Retina (tissue), 1 donor: ENCODE measurements at regions not wholly inside any gene's neighbourhood (a gene's known extent, or its start where the extent isn't known, plus 50 kb on each side); places are given as distances from the start of the nearest gene placed in this dataset.
"Not testable (repeated sequence)": the region's sequence is repeated elsewhere in the genome, so short reads cannot be mapped to it uniquely, and the experiment has no call there.

Source experiments
- DNase-seq: peaks from one replicate; pipeline ENCODE4 v3.0.0-alpha.2; 2016

DNA sequence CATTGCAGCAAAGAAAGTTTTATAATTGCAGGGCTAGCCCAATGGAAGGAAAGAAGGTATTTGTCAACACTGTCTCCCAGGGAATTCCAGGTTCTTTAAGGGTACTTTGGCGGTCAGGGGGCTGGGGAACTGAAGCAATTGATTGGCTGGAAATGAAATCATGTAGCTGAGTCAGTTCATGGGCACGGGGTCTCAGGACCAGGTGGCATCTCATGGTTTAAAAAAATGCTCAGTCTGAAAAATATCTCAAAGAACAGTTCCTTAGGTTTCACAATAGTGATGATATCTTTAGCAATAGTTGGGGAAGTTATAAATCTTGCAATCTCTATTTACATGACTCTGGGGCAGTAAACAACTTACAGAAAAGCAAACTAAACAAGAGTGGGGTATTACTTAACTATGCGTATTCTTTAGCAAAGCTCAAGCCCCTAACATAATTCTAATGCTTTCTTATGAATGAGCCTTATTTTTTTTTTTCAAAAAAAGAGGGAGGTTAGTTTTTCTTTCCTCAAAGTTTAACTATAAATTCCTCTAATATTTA lies 376.9 kb upstream of the NRG3 start:
- DNase-seq: no peak

DNA sequence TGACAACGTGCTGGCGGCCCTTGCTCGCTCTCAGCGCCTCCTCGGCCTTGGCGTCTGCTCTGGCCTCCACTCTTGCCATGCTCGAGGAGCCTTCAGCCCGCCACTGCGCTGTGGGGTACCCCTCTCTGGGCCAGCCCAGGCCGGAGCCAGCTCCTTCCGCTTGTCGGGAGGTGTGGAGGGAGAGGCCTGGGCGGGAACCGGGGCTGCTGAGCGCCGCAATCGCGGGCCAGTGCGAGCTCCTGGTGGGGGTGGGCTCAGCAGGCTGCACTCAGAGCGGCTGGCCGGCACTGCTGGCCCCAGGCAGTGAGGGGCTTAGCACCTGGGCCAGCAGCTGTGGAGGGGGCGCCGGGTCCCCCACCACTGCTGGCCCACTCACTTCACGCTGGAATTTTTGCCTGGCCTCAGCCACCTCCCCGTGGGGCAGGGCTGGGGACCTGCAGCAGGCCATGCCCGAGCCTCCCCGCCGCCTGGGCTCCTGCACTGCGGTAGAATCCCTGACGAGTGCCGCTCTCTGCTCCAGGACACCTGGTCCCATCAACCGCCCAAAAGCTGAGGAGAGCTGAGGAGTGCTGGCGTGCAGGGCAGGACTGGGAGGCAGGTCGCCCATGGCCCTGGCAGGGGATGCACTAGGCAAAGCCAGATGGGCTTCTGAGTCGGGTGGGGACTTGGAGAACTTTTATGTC lies 372.2 kb upstream of the NRG3 start:
- DNase-seq: no peak

DNA sequence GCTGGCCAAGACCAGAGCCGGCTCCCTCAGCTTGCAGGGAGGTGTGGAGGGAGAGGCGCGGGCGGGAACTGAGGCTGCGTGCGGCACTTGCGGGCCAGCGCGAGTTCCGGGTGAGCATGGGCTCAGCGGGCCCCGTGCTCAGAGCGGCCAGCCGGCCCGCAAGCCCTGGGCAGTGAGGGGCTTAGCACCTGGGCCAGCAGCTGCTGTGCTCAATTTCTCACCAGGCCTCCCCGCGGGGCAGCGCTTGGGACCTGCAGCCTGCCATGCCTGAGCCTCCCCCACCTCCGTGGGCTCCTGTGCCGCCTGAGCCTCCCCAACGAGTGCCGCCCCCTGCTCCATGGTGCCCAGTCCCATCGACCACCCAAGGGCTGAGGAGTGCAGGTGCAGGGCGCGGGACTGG lies 369.2 kb upstream of the NRG3 start:
- DNase-seq: not testable (repeated sequence)

DNA sequence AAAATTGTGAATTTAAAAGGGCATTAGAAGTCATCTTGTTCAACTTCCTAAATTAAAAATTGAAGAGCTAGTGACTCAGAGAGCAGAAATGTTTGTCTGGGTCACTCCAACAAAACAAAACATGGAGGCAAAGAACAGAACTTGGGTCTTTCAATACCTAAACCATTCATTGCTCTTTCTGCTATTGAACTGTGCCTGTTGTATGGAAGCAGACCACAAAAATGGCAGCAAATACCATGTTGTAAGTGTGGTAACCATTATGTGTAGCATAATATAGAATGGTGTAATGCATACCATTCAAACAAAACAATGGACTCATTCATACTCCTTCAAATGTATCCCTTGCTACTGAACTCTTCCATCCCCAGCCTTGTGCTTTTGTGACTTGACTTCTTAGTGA lies 360.2 kb upstream of the NRG3 start:
- no peak for DNase-seq

DNA sequence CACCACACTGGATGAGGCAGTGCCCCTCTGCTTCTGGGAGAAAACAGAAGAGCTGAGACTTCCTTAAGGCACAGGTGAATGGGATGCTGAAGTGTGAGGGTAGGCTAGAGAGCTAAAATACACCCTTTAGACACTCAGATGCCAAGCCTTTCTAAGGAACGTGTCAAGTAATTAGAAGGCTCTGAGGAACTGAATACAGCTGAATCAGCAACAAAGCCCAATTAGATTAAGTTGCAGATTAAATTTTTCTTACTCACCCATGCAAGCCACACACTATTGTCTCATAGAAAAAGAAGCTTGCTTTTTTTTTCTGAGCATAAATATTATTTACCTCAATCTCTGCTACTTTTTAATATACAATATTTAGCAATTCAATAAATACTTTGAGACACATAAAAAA lies 354.3 kb upstream of the NRG3 start:
- no peak for DNase-seq

DNA sequence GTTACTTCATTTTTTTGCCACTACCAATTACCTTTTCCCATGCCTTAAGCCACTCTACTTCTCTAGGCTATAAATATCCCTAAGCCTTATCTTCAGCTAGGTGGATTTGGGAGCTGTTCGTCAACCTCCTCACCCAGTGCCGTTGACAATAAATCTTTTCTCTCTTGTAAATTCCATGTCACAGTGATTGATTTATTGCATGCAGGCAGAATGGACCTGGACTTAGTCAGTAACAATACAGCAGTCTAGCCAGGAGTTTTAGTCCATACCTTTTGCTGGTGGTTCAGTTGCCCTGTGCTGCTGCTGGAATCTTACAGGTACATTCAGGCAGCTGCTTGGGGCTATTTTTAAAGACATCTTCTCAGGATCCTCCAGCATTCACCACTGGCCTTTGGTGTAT lies 350.5 kb upstream of the NRG3 start:
- no peak for DNase-seq

DNA sequence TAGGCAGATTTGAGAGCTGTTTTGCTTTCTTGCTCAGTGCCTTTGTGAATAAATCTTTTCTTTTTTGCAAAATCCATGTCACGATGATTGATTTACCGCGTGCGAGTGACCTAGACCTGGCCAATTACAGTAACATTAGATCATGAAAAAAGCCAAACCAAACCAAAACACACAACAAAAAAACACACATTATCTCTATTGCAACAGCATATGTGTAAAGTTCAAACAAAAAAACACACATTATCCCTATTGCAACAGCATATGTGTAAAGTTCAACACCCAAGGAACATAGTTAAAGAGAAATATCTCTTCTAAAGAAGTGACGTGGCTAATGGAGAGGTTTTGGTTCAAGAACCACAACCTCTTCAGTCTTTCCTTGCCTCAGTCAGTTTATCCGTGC lies 342.6 kb upstream of the NRG3 start:
- no peak for DNase-seq

DNA sequence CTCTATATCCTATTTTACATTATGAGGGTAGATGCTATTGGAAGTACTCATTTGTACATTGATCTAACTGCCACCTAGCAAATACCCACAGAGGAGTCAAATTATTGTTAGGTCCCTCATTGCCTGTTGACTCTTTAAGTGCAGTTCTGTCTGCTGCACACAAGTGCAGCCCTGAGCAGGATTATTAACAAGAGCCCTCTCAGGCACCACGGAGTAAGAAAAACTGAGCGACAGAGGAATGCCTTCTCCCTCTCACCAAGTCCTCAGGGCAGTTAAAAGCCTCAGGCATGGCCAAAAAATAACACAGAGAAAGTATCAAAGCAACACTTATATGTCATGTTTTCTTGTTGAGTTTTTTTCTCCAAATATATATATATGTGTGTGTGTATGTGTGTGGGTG lies 340.0 kb upstream of the NRG3 start:
- no peak for DNase-seq

DNA sequence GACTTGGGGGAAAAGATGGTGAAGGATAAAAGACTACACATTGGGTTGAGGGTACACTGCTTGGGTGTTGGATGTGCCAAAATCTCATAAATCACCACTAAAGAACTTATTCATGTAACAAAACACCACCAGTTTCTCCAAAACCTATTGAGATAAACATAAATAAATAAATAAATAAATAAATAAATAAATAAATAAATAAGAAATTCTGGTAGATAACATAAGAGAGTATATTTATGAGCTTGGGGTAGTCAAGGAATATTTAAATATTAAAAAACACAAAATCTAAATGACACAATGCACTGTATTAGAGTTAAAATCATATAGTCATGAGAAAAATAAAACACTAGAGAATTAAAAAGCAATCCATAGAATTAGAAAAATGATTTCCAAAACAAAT lies 333.5 kb upstream of the NRG3 start:
- DNase-seq: no peak

DNA sequence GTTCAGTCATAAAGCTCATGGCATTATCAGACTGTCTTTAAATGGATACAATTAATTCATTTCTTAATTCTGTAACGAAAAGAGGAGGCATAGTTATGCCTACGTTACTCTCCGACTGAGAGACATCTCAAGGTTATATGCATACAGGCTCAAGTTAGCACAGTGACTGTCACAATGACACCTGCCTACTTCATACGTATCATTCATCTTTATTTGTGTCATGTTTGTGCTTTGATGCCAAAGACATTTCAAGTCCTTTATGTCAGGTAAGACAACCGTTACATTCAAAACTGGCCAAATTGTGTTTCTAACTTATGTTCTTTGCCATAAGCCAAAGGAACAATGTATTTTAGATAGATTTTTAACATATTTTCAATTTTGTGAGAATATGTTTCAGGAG lies 328.8 kb upstream of the NRG3 start:
- DNase-seq: no peak

DNA sequence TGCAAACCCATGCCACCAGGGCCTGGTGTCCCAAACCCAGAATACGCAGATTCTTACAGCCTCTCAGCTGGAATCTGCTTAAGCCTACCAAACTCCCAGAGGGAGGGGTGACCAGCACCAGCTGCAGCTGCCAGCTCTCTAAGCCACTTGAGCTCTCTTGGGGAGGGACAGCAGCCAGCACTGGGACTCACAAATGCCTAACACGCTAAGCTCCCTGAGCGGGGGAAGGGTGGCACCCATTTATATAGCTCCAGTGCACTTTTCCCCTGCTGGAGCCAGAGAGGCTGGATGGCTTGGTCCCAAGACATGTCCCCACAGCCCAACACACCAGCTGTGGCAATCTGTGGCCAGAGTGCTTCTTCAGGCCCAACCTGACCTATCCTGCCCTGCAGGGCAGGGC lies 326.8 kb upstream of the NRG3 start:
- DNase-seq: no peak

DNA sequence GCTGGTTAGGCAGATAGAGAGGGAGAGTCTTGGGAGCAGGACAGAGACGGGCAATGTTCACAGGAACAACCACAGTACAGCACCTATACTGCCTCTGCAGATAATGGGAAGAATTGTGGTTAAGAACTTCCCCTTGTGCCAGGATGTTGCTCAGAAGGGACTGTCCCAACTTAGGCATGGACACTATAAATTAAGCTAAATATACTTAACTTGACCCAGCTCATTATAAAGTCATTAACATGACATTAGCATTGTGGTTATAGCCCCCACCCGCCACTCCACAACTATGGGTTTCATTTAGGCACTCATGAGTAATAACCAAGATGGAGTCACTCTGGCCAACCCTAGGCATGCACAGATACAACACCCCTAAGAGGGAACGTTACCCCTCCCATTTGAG lies 310.9 kb upstream of the NRG3 start:
- DNase-seq: no peak

DNA sequence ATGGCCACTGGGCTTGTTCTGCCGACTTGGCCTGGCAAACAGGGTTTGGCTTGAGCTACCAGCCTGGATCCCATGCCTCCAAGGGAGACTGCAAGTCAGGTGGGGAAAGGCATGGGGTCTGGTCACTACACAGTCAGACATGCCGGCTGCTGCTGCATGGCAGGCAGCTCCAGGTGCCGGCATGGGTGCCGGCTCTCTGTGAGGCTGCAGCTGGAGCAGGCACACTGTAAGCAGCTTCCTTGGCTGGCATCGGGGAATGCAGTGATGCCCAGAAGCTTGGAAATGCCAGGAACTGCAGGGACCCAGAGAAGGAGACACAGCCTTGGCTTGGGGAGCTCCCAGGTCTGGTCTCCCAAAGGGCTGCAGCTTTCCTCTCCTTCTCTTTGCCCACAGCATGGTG lies 305.5 kb upstream of the NRG3 start:
- DNase-seq: no peak

DNA sequence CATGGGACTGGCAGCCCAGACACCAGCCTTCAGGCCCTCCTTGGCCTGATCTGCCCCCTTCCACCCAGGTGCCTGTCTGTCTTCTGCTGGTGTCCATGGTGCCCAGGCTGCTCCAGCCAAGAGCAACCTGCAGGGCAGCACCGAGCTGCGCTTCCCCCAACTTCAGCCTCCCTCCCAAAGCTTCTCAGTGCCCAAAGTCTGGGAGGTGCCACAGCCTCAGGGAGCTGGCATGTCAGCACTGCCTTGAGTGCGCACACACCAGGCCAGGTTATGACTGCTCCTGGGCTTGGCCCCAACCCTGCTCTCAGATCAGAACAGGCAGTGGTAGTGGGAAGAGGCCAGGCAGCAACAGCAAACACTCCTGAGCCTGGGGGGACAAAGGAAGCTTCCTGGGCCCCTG lies 304.6 kb upstream of the NRG3 start:
- DNase-seq: no peak

DNA sequence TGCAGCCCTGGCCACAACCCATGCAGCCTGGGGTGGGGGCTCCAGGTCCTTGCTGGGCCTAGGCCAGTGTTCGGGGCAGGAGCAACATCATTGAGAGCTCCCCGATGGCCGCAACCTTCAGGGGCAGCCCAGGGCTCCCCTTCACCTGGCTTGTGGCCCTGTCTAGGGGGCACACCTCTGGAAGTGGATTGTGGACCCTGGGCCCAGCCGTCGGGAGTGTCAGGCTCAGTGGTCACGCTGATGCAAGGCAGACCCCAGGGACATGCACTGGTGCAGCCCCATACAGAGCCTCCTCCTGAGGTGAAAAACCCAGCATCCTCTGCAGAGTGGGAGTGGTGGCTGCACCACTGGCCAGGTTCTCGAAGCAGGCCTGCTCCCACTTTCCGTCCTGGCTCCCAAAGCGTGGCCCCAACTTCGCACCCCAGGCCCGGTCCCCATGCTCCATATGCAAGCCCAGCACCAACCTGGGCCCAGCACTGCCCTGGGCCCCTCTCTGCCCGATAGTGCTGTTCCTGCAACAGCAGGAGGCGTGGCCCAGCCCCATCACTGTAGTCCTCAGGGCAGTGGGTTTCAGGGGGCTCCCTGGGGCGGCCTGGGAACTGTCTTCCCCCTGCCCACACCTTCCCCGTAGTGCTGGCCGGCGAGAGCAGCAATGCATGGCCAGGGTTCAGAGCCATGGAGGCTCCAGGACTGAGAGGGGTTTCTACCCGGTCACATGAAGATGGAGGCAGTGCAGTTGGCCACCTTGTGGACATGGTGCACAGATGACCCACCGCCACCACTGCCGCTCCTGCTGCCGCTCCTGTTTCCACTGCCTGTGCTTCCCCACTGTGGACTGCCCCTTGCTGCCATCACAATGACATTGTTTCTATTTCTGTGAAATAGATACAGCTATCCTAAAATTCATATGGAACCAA lies 303.9 kb upstream of the NRG3 start:
- no peak for DNase-seq

DNA sequence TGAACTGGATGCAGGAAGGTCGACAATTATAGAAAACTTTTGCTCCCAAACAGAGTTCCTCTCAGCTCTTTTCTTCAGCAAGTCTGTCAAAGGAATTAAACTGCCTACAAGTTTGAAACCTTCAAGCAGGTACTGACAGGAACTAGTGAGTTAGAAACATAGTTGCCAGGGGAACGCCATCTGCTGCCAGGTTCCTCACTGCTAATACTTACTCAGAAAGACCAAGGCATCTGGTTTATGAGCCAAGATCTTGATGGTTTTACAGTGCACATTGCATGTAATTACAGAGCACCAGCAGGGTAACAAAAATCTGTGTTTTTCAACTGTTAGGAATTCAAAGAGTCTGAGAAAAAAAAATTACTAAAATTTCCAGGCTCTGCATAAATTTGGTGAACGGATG lies 300.0 kb upstream of the NRG3 start:
- no peak for DNase-seq

DNA sequence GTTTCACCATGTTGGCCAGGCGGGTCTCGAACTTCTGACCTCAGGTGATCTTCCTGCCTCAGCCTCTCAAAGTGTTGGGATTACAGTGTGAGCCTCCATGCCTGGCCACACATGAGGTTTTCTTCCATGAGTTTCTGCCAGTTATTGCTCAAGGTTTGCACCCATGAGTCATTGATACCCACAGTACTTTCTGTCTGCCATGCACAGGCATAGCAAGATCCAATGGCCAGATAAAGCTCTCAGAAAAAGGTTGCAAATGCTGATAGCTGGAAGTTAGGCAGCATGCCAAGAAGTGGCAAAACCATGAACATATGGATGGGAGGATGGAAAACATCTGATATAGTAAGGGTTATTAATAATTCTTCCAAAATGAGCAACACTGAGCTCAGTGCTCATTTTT lies 298.7 kb upstream of the NRG3 start:
- no peak for DNase-seq

DNA sequence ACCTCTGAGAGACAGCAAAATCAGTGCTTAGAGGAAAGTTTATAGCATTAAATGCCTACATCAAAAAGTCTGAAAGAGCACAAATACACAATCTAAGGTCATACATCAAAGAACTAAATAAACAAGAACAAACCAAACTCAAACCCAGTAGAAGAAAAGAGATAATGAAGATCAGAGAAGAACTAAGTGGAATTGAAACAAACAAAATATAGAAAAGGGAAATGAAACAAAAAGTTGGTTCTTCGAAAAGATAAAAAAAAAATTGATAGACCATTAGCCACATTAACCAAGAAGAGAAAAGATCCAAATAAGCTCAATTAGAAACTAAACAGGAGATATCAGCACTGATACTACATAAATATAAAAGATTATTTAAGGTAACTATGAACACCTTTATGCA lies 280.0 kb upstream of the NRG3 start:
- DNase-seq: no peak

DNA sequence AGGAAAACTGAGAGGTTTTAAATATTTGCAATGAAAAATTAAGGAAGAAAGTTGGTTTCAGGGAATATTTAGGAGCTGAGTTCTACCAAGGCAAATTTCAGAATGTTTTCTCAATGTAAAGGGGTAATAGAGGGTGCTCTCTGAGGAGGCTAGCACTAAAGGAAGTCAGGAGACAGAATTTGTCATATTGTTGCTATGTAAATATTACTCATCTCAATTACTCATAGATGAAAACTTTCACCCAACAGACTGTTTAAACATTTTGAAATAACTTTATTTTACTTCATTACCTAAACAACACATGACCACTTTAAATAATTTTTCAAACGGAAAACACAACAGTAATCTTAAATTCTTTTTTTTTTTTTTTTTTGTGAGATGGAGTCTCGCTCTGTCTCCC lies 274.8 kb upstream of the NRG3 start:
- DNase-seq: no peak

DNA sequence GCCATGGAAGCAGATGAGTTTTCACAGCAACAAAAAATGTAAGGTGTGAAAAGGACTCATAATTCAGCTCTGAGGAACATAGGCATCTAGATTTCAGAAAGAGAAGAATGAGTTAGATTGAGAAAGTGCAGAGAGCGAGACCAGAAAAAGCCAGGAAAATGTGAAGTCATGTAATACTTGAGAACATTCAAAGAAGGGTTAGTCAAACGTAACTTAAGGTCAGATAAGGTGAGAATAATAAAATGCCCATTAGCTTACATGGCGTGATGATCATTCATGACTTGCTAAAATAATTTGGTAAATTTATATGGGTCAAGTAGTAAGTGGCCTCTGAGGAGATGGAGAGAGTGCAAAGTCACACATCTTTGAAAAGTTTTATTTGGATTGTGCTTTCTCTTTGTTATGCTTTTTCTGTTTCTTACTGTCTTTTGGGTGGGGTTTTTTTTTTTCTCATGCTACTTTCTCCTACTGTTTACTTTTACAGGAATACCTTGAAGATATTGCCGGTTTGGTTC lies 271.8 kb upstream of the NRG3 start:
- DNase-seq: no peak

DNA sequence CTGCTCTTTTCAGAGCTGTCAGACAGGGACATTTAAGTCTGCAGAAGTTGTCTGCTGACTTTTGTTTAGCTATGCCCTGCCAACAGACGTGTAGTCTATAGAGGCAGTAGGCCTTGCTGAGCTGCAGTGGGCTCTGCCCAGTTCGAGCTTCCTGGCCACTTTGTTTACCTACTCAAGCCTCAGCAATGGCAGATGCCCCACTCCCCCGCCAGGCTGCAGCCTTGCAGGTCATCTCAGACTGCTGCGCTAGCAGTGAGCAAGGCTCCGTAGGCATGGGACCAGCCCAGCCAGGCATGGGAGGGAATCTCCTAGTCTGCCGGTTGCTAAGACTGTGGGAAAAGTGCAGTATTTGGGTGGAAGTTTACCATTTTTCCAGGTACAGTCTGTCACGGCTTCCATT lies 230.5 kb upstream of the NRG3 start:
- not testable (repeated sequence) for DNase-seq

DNA sequence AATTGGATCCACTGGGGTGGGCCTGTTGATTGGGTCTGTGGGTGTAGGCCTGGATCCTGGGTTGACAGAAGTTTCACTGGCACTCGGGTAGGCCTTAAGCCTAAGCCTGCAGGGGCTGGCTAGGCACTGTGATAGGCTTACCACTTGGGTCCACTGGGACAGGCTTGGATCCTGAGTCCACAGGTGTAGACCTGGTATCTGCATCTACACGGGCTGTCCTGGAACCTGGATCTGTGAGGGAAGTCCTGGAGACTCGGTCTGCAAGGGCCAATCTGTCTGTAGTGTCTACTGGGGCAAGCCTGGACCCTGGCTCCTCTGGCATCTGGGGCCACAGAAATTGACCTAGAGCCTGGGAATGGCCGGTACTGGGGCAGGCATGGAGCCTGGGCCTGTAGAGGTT lies 219.0 kb upstream of the NRG3 start:
- DNase-seq: no peak

DNA sequence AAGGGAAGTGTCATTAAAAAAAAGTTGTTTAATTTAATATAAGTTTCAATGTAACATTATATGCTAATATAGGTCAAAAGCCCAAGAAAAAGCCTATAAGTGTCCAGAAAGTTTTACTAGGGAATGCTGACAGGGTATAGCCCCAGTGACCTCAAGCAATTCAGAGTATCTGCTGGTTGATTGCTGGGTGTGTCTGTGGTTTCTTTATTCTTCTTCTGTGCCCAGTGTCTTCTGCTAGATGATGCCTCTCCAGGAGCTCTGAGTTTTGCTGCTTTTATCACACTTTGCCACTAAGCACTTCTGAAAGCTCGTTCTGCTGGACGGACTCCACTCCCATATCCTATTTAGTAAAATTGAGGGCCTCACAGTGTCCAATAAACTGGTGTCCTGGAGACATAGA lies 212.2 kb upstream of the NRG3 start:
- no peak for DNase-seq

DNA sequence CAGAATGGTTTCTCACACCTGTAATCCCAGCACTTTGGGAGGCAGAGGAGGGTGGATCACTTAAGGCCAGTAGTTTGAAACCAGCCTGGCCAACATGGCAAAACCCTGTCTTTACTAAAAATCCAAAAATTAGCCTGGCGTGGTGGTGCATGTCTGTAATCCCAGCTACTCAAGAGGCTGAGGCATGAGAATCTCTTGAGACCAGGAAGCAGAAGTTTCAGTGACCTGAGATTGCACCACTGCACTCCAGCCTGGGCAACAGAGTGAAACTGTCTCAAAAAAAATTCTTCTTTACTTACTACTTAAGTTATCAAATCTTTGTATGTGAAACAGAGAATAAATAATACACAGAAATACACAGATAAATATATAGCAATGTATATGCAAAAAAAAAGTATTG lies 210.2 kb upstream of the NRG3 start:
- DNase-seq: not testable (repeated sequence)
